Thoracic aorta (tissue), 2 donors: ENCODE measurements at regions not wholly inside any gene's neighbourhood (a gene's known extent, or its start where the extent isn't known, plus 50 kb on each side); places are given as distances from the start of the nearest gene placed in this dataset.

ENCODE experiments used
- ATAC-seq: fragments of 150-250 bp; one replicate; pipeline ENCODE4 v1.8.0; 2017; ENCODE audit warnings: low read depth; ENCODE audit not compliant: insufficient number of reproducible peaks, low FRiP score
- DNase-seq: peaks from one replicate; pipeline ENCODE4 v3.0.0-alpha.2; 2020; ENCODE audit warnings: low spot score
- H3K27ac ChIP-seq, 2 donors: fragments of 200-600 bp; sonication (generic); 1 replicate in 1 of 2; 2 replicates in 1 of 2; pipeline ENCODE4 v1.5.1; 2016; ENCODE audit warnings: mild to moderate bottlenecking in 2 of 2, moderate library complexity in 2 of 2
- H3K27me3 ChIP-seq: fragments of 200-600 bp; sonication (generic); replicated peaks from 2 replicates; pipeline ENCODE4 v1.6.0; 2016; ENCODE audit warnings: mild to moderate bottlenecking; ENCODE audit not compliant: insufficient read depth
- H3K36me3 ChIP-seq: fragments of 200-600 bp; sonication (generic); one replicate; pipeline ENCODE4 v1.5.1; 2016
- H3K4me1 ChIP-seq, 2 donors: fragments of 200-600 bp; sonication (generic); 1 replicate in 1 of 2; 2 replicates in 1 of 2; pipeline versions ENCODE4 v1.5.1 to v1.6.0; 2016; ENCODE audit warnings: low read depth in 2 of 2, mild to moderate bottlenecking in 1 of 2; ENCODE audit not compliant: control insufficient read depth in 1 of 2
- H3K4me3 ChIP-seq: fragments of 200-600 bp; sonication (generic); 2 replicates; pipeline ENCODE4 v1.5.1; 2016; ENCODE audit warnings: mild to moderate bottlenecking
- H3K9me3 ChIP-seq: fragments of 200-600 bp; sonication (generic); 2 replicates; pipeline ENCODE4 v1.5.1; 2016
- TF ChIP-seq, protein P1 (sequence below): fragments of 200-600 bp; sonication (generic); IDR thresholded peaks from one replicate; pipeline ENCODE4 v1.5.1; 2019; ENCODE audit warnings: antibody characterized with exemption

DNA sequence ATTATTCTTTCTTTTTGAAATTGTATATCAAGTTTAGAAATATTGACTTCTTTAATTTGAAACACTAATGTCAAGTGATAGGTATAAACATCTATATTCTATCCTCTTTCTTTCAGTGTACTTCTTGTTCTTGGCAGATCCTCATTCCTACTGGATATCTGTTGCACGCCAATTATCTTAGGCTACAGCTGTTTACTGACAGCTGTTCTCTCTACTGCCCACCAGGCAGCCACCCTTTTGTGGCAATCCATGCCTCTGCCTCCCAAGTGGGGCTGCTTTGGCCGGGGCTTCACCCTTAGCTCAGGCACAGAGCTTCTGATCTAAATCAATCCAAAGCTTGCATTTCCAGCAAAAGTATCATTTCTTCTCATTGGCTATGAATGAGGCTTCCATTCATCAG is 50.6 kb upstream of the ITSN2 start:
- Histone ChIP-seq H3K36me3 (no peaks in the 10 kb centered on the region), H3K4me1 (no peaks in the 10 kb centered on the region), H3K9me3 (no peaks in the 10 kb centered on the region), H3K4me3 (no peak overlapping the region), H3K27me3 (no peaks in the 10 kb centered on the region), H3K27ac (no peak overlapping the region)
- DNase-seq (no peak), ATAC-seq (no peak)
- TF ChIP-seq, protein P1, sequence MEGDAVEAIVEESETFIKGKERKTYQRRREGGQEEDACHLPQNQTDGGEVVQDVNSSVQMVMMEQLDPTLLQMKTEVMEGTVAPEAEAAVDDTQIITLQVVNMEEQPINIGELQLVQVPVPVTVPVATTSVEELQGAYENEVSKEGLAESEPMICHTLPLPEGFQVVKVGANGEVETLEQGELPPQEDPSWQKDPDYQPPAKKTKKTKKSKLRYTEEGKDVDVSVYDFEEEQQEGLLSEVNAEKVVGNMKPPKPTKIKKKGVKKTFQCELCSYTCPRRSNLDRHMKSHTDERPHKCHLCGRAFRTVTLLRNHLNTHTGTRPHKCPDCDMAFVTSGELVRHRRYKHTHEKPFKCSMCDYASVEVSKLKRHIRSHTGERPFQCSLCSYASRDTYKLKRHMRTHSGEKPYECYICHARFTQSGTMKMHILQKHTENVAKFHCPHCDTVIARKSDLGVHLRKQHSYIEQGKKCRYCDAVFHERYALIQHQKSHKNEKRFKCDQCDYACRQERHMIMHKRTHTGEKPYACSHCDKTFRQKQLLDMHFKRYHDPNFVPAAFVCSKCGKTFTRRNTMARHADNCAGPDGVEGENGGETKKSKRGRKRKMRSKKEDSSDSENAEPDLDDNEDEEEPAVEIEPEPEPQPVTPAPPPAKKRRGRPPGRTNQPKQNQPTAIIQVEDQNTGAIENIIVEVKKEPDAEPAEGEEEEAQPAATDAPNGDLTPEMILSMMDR = no peak

DNA sequence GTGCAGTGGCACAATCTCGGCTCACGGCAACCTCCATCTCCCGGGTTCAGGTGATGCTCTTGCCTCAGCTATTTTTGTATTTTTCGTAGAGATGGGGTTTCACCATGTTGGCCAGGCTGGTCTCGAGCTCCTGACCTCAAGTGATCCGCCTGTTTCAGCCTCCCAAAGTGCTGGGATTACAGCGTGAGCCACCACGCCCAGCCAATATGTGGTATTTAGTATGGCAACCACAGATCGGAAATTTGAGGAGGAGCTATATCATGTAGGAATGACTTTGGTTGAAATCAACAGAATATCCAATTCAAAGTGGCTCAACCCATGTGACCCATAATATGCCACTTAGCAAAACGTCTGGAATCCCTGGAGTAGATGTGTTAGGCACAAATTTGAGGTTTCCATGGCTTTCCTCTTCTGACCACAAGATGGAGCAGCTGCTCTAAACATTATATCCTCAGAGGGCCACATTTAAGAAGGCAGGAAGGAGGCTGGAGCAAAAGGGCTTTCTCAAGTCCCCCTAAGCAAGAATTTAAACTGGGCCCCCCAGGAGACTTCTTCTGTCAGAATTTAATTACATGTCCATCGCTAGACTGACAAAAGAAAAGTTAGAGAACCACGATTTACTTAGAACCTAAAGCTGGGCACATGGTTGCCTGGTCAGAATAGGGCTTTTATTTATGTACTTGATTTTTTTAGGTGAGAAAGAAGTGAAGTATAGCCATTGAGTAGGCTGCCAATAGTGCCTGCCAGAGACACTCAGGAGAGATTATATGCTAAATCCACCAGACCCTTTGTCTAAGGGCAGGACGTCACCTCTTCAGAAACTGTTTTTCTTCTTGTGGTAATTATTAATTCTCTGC is 49.6 kb upstream of the ITSN2 start:
- H3K36me3 ChIP-seq = no peaks in the 10 kb centered on the region
- ATAC-seq (no peak), DNase-seq (no peak)
- H3K27me3 ChIP-seq = no peaks in the 10 kb centered on the region
- TF ChIP-seq, protein P1 = peak; percentile 80
- H3K27ac ChIP-seq = no peak overlapping the region
- no peak overlapping the region for H3K4me3 ChIP-seq
- no peaks in the 10 kb centered on the region for H3K4me1 ChIP-seq
- H3K9me3 ChIP-seq = no peaks in the 10 kb centered on the region
